Spleen (tissue), 7 donors: ENCODE measurements at regions not wholly inside any gene's neighbourhood (a gene's known extent, or its start where the extent isn't known, plus 50 kb on each side); places are given as distances from the start of the nearest gene placed in this dataset.

Experiments used
- CTCF ChIP-seq, 11 experiments: fragments of 200-600 bp in 7 of 11; fragments of 450-650 bp in 4 of 11; sonication (generic) in 4 of 11; IDR thresholded peaks in 8 of 11; conservative IDR thresholded peaks in 3 of 11; 1 replicate in 7 of 11; 2 replicates in 4 of 11; pipeline versions ENCODE4 v1.4.0 to v1.8.0; 2016 to 2021; ENCODE audit warnings: antibody characterized with exemption in 11 of 11, inconsistent platforms in 4 of 11, mild to moderate bottlenecking in 1 of 11
- POLR2A ChIP-seq, 3 donors: fragments of 450-650 bp; IDR thresholded peaks; one replicate each; pipeline ENCODE4 v1.5.1; 2017; ENCODE audit warnings: antibody characterized with exemption in 3 of 3, mild to moderate bottlenecking in 1 of 3
- POLR2AphosphoS5 ChIP-seq, 3 donors: sonication (generic); formaldehyde crosslinking; IDR thresholded peaks; one replicate each; pipeline ENCODE4 v1.5.1; 2017; ENCODE audit warnings: antibody characterized with exemption in 3 of 3
- donor health status: DM: no; HTN: no; CAD: no; lungs with moderate emphysema.
- donor health status: DM: no; HTN: no; CAD: no.
- donor health status: DM: no; HTN: no; CAD: no.

- TF ChIP-seq POLR2AphosphoS5 (IDR thresholded peaks at IDR 0.05) = no peak
- TF ChIP-seq CTCF (IDR thresholded peaks at IDR 0.05 in 8 of 11, conservative IDR thresholded peaks at IDR 0.05 in 3 of 11) = no peak
- no peak for TF ChIP-seq POLR2A (IDR thresholded peaks at IDR 0.05)
These were observed 80.7 kb upstream of the CD28 start for GRCh38 chr2:203625701-203626100.
